Parathyroid adenoma (tissue), 2 donors: ENCODE measurements at regions not wholly inside any gene's neighbourhood (a gene's known extent, or its start where the extent isn't known, plus 50 kb on each side); places are given as distances from the start of the nearest gene placed in this dataset.

Experiments
- H2AFZ ChIP-seq: fragments of 300-600 bp; sonication (generic); one replicate; pipeline ENCODE4 v1.7.0; 2017; ENCODE audit warnings: antibody characterized with exemption, mild to moderate bottlenecking
- H3K27ac ChIP-seq: fragments of 300-600 bp; sonication (generic); one replicate; pipeline ENCODE4 v1.7.0; 2017
- H3K27me3 ChIP-seq: fragments of 300-600 bp; sonication (generic); one replicate; pipeline ENCODE4 v1.7.0; 2017; ENCODE audit warnings: low read length; ENCODE audit not compliant: control insufficient read depth, insufficient read depth
- H3K36me3 ChIP-seq: fragments of 300-600 bp; sonication (generic); one replicate; pipeline ENCODE4 v1.7.0; 2017; ENCODE audit warnings: low read length; ENCODE audit not compliant: control insufficient read depth, insufficient read depth
- H3K4me1 ChIP-seq: fragments of 300-600 bp; sonication (generic); one replicate; pipeline ENCODE4 v1.7.0; 2017; ENCODE audit warnings: control low read depth
- H3K4me2 ChIP-seq: fragments of 300-600 bp; sonication (generic); one replicate; pipeline ENCODE4 v1.7.0; 2017; ENCODE audit warnings: low read length
- H3K4me3 ChIP-seq: fragments of 300-600 bp; sonication (generic); one replicate; pipeline ENCODE4 v1.7.0; 2017; ENCODE audit warnings: low read depth, low read length
- H3K79me2 ChIP-seq: fragments of 300-600 bp; sonication (generic); one replicate; pipeline ENCODE4 v1.7.0; 2017; ENCODE audit warnings: control low read depth
- H3K9ac ChIP-seq: fragments of 300-600 bp; sonication (generic); one replicate; pipeline ENCODE4 v1.7.0; 2017; ENCODE audit warnings: mild to moderate bottlenecking
- H3K9me3 ChIP-seq: fragments of 300-600 bp; sonication (generic); one replicate; pipeline ENCODE4 v1.7.0; 2017; ENCODE audit warnings: low read length; ENCODE audit not compliant: control insufficient read depth
- TF ChIP-seq, protein P1 (sequence below): fragments of 300-600 bp; sonication (generic); IDR thresholded peaks from one replicate; pipeline ENCODE4 v1.7.0; 2017; ENCODE audit warnings: antibody characterized with exemption, mild to moderate bottlenecking
- donor health status: primary hyperparathyroidism.

DNA sequence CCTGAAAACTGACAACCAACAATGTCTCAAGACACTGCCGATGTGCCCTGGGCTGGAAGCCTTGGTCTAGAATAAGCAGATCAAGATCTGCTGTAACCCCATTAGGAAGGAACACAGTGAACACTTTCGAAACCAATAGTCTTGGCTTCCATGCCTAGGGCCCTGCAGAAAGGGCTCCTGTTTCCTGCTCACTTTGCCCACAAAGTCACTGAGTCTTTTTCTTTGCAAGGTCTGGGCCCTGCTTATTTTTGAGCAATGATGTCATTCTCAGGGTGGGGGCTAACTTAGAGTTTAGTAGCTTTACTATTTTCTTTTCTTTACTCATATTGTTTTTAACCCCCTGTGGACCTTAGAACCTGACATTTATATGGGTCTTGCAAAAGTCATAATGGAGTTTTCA is 704.2 kb upstream of the TMEM132C start:
- TF ChIP-seq, protein P1, sequence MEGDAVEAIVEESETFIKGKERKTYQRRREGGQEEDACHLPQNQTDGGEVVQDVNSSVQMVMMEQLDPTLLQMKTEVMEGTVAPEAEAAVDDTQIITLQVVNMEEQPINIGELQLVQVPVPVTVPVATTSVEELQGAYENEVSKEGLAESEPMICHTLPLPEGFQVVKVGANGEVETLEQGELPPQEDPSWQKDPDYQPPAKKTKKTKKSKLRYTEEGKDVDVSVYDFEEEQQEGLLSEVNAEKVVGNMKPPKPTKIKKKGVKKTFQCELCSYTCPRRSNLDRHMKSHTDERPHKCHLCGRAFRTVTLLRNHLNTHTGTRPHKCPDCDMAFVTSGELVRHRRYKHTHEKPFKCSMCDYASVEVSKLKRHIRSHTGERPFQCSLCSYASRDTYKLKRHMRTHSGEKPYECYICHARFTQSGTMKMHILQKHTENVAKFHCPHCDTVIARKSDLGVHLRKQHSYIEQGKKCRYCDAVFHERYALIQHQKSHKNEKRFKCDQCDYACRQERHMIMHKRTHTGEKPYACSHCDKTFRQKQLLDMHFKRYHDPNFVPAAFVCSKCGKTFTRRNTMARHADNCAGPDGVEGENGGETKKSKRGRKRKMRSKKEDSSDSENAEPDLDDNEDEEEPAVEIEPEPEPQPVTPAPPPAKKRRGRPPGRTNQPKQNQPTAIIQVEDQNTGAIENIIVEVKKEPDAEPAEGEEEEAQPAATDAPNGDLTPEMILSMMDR = no peak
- Histone ChIP-seq H3K4me3 (no peak overlapping the region), H3K36me3 (no peaks in the 10 kb centered on the region), H3K9me3 (no peaks in the 10 kb centered on the region), H2AFZ (no peak overlapping the region), H3K27me3 (no peaks in the 10 kb centered on the region), H3K79me2 (no peaks in the 10 kb centered on the region), H3K9ac (no peak overlapping the region), H3K4me1 (no peaks in the 10 kb centered on the region), H3K27ac (no peak overlapping the region), H3K4me2 (no peak overlapping the region)

DNA sequence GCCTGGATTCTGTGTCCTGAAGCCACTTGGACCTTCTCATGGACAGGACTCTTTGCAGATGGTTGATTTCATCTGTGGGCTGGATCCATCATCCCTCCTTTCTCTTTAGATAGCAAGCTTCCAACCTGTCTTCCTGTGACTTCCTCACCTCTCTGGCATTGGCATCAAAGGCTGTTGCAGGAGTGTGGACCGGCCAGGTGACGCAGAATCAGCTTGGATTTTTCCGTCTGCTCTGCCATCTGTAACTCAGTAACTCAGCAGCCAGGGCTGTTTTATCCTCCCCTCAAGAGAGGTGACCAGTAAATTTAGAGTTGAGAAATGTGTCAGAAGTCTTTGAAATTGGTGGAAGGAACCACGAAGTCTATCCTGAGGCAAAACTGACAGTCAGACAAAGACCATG is 701.7 kb upstream of the TMEM132C start:
- Histone ChIP-seq H2AFZ (no peak overlapping the region), H3K4me2 (no peak overlapping the region), H3K36me3 (no peaks in the 10 kb centered on the region), H3K27ac (no peak overlapping the region), H3K9me3 (no peaks in the 10 kb centered on the region), H3K9ac (no peak overlapping the region), H3K4me3 (no peak overlapping the region), H3K4me1 (no peaks in the 10 kb centered on the region), H3K27me3 (no peaks in the 10 kb centered on the region), H3K79me2 (no peaks in the 10 kb centered on the region)
- TF ChIP-seq, protein P1 = no peak

DNA sequence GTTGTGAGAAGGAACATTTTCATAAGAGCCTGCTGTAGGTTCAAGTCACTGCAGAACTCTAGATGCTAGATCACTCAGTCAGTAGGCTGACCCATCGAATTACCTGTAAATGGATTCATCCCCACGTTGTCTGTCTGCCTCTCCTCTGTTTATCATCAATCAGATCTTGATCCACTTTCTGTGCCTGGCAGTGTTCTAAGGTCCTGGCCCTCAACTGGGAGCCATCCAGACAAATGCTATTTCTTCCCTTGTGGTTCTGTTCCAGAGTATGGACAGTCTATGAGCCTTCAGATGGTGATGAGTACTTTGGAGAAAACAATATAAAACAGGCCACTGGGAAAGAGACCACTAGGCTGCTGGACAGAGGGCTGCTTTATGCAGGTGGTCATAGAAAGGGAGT is 699.4 kb upstream of the TMEM132C start:
- Histone ChIP-seq H3K4me3 (no peak overlapping the region), H3K27ac (no peak overlapping the region), H3K4me1 (no peaks in the 10 kb centered on the region), H3K9me3 (no peaks in the 10 kb centered on the region), H3K9ac (no peak overlapping the region), H2AFZ (no peak overlapping the region), H3K36me3 (no peaks in the 10 kb centered on the region), H3K27me3 (no peaks in the 10 kb centered on the region), H3K4me2 (no peak overlapping the region), H3K79me2 (no peaks in the 10 kb centered on the region)
- TF ChIP-seq, protein P1 = no peak

GRCh38 chr12:127570387-127570786 is 696.6 kb upstream of the TMEM132C start:
- no peak overlapping the region for H3K9ac ChIP-seq
- no peaks in the 10 kb centered on the region for H3K27me3 ChIP-seq
- no peak overlapping the region for H2AFZ ChIP-seq
- TF ChIP-seq, protein P1 = no peak
- no peaks in the 10 kb centered on the region for H3K36me3 ChIP-seq
- no peaks in the 10 kb centered on the region for H3K79me2 ChIP-seq
- no peaks in the 10 kb centered on the region for H3K4me1 ChIP-seq
- no peak overlapping the region for H3K27ac ChIP-seq
- no peaks in the 10 kb centered on the region for H3K9me3 ChIP-seq
- no peak overlapping the region for H3K4me3 ChIP-seq
- no peak overlapping the region for H3K4me2 ChIP-seq

GRCh38 chr12:127570793-127571360 is 696.1 kb upstream of the TMEM132C start:
- H3K36me3 ChIP-seq = no peaks in the 10 kb centered on the region
- no peaks in the 10 kb centered on the region for H3K9me3 ChIP-seq
- no peak overlapping the region for H3K4me2 ChIP-seq
- no peak overlapping the region for H3K9ac ChIP-seq
- no peaks in the 10 kb centered on the region for H3K4me1 ChIP-seq
- H3K27ac ChIP-seq = no peak overlapping the region
- no peaks in the 10 kb centered on the region for H3K79me2 ChIP-seq
- no peaks in the 10 kb centered on the region for H3K27me3 ChIP-seq
- H3K4me3 ChIP-seq = no peak overlapping the region
- H2AFZ ChIP-seq = no peak overlapping the region
- TF ChIP-seq, protein P1 = no peak
